ENCODE measurements at regions not wholly inside any gene's neighbourhood (a gene's known extent, or its start where the extent isn't known, plus 50 kb on each side); places are given as distances from the start of the nearest gene placed in this dataset.

DNA sequence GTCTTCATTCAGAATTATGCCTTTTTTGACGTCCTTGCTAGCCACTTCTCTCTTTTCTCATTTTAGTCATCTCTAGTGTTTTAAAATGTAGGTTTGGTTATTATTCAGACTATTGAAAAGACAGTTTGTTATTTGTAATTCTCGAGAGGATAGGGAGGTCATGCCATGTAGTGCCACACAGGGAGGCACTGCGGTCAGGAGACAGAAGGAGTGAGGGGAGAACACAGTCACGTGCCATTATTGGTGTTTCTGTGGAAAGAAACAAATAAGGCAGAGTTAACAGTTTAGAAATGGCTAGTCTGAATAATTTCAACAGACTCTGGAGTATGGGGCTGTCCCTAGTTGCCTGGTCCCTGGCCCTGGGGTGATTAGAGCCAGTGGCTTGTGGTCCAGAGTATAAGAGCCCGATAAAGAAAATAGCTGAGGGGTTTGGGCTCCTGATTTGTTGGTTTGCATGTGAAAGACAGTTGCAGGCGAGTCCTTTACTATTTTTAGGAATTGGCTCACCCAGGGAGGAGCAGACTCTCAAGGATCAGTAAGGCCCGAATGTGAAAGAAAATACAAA is 278.1 kb upstream of the SEL1L start:
- peaks cover 4% of the 10 kb centered on the region for H3K9me3 Mint-ChIP-seq
- no peak overlapping the region for H3K27ac Mint-ChIP-seq
- H3K4me3 Mint-ChIP-seq: no peak overlapping the region
- no peaks in the 10 kb centered on the region for H3K4me1 Mint-ChIP-seq (ENCODE audit: low read depth)
- no peaks in the 10 kb centered on the region for H3K36me3 Mint-ChIP-seq (ENCODE audit: low read depth)
- no peaks in the 10 kb centered on the region for H3K27me3 Mint-ChIP-seq (ENCODE audit: low read depth)

DNA sequence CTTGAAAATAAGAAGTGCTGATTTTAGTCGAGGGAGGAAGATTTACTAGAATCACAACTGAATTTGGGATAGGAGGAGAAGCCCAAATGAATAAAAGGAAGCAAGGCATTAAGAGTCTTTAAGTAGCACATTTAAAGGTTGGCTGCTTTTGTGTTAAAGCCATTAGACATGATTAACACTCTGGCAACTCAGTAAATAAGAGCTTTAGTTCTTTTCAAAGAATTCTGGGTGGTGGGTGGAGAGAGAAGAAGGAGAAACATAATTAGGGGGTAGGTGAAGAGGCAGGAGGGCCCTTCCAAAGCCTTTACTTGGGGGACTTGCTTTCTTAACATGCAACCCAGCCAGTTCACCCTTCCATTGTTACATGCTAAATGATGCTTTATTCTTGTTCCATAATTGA is 284.6 kb upstream of the SEL1L start:
- Mint-ChIP-seq H3K27me3 (ENCODE audit: low read depth) (no peaks in the 10 kb centered on the region), H3K36me3 (ENCODE audit: low read depth) (no peaks in the 10 kb centered on the region), H3K27ac (no peak overlapping the region), H3K4me3 (no peak overlapping the region), H3K4me1 (ENCODE audit: low read depth) (no peaks in the 10 kb centered on the region), H3K9me3 (peaks cover 3% of the 10 kb centered on the region)

DNA sequence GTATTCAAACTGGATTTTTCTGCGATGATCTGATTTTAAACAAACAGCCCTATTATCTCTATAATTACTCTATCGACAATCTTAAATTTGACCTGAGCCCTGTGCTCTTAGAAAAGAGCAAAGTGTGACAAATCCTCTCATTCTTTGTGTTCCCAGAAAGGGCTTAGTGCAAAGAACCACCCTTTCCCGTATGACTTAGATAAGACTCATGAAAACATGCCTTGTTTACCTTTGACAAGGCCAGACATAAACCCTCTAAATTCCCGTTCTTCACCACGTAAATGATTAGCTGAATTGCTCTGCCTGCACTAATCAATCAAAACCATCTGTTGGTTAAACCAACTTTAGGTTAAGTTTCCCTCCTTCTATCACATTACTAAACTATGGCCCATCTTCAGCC is 285.7 kb upstream of the SEL1L start:
- Mint-ChIP-seq H3K4me1 (ENCODE audit: low read depth) (no peaks in the 10 kb centered on the region), H3K36me3 (ENCODE audit: low read depth) (no peaks in the 10 kb centered on the region), H3K9me3 (peaks cover 3% of the 10 kb centered on the region), H3K4me3 (no peak overlapping the region), H3K27me3 (ENCODE audit: low read depth) (no peaks in the 10 kb centered on the region), H3K27ac (no peak overlapping the region)

DNA sequence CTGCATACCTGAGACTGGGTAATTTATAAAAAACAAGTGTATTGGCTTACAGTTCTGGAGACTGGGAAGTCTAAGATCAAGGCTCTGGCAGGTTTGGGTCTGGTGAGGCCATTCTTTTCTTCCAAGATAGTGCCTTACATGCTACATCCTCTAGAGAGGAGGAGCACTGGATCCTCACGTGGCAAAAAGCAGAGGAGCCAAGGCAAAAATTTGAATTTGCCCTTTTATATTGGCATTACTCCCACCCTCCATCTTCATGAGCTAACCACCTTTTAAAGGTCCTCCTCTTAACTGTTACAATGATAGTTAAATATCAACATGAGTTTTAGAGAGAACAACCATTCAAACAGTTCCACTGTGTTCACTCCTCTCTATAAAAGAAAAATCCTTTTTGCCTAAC is 286.3 kb upstream of the SEL1L start:
- no peaks in the 10 kb centered on the region for H3K4me1 Mint-ChIP-seq (ENCODE audit: low read depth)
- H3K36me3 Mint-ChIP-seq (ENCODE audit: low read depth): no peaks in the 10 kb centered on the region
- H3K27me3 Mint-ChIP-seq (ENCODE audit: low read depth): no peaks in the 10 kb centered on the region
- H3K4me3 Mint-ChIP-seq: no peak overlapping the region
- H3K9me3 Mint-ChIP-seq: peaks cover 3% of the 10 kb centered on the region
- H3K27ac Mint-ChIP-seq: no peak overlapping the region

DNA sequence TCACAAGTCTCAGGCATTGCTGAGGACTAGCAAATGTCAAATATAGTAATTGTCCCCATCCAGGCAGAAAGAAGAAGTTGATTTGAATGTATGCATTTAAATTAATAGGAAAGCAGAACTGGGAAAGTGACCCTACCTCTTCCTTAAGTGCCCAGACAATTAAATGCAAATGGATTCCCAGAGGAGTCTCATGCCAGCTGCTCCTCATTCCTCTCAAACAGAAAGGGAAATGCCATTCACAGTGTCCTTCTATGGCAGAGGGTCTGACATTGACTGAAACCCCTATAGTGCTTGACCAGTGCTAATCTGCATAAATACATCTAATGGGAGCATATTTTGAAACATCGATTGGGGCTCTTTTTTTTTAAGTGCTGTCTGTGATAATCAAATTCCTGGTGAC is 292.4 kb upstream of the SEL1L start:
- Mint-ChIP-seq H3K4me3 (no peak overlapping the region), H3K4me1 (ENCODE audit: low read depth) (no peaks in the 10 kb centered on the region), H3K27ac (no peak overlapping the region), H3K9me3 (peaks cover 12% of the 10 kb centered on the region), H3K27me3 (ENCODE audit: low read depth) (no peaks in the 10 kb centered on the region), H3K36me3 (ENCODE audit: low read depth) (no peaks in the 10 kb centered on the region)

GRCh38 chr14:81829447-81829846 is 295.8 kb upstream of the SEL1L start:
- no peaks in the 10 kb centered on the region for H3K36me3 Mint-ChIP-seq (ENCODE audit: low read depth)
- H3K4me3 Mint-ChIP-seq: no peak overlapping the region
- no peaks in the 10 kb centered on the region for H3K4me1 Mint-ChIP-seq (ENCODE audit: low read depth)
- H3K27ac Mint-ChIP-seq: no peak overlapping the region
- H3K27me3 Mint-ChIP-seq (ENCODE audit: low read depth): no peaks in the 10 kb centered on the region
- H3K9me3 Mint-ChIP-seq: peaks cover 12% of the 10 kb centered on the region

- no peaks in the 10 kb centered on the region for H3K4me1 Mint-ChIP-seq (ENCODE audit: low read depth)
- H3K9me3 Mint-ChIP-seq: peaks cover 22% of the 10 kb centered on the region
- no peak overlapping the region for H3K27ac Mint-ChIP-seq
- H3K36me3 Mint-ChIP-seq (ENCODE audit: low read depth): no peaks in the 10 kb centered on the region
- no peak overlapping the region for H3K4me3 Mint-ChIP-seq
- H3K27me3 Mint-ChIP-seq (ENCODE audit: low read depth): no peaks in the 10 kb centered on the region
Observed at GRCh38 chr14:81831128-81831820, 297.6 kb upstream of the SEL1L start.

- Mint-ChIP-seq H3K36me3 (ENCODE audit: low read depth) (no peaks in the 10 kb centered on the region), H3K4me3 (no peak overlapping the region), H3K9me3 (peaks cover 22% of the 10 kb centered on the region), H3K4me1 (ENCODE audit: low read depth) (no peaks in the 10 kb centered on the region), H3K27ac (no peak overlapping the region), H3K27me3 (ENCODE audit: low read depth) (no peaks in the 10 kb centered on the region)
Observed at GRCh38 chr14:81834308-81834707, 300.7 kb upstream of the SEL1L start.

DNA sequence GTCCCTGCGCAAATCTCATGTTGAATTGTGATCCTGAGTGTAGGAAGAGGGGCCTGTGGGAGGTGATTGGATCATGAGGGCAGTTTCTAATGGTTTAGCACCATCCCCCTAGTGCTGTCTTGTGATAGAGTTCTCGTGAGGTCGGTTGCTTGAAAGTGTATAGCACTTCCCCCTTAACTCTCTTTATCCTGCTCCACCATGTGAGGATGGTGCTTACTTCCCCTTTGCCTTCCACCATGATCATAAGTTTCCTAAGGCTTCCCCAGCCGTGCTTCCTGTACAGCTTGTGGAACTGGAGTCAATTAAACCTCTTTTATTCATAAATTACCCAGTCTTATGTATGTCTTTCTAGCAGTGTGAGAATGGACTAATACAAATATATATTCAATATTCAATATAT is 303.7 kb upstream of the SEL1L start:
- Mint-ChIP-seq H3K36me3 (ENCODE audit: low read depth) (no peaks in the 10 kb centered on the region), H3K27ac (no peak overlapping the region)

GRCh38 chr14:81839056-81839455 is 305.4 kb upstream of the SEL1L start:
- Mint-ChIP-seq H3K27ac (no peak overlapping the region), H3K4me1 (ENCODE audit: low read depth) (no peaks in the 10 kb centered on the region), H3K9me3 (peaks cover 24% of the 10 kb centered on the region), H3K4me3 (no peak overlapping the region), H3K27me3 (ENCODE audit: low read depth) (no peaks in the 10 kb centered on the region), H3K36me3 (ENCODE audit: low read depth) (no peaks in the 10 kb centered on the region)

More for the DNA sequence above, 303.7 kb upstream of the SEL1L start:
- no peak overlapping the region for H3K4me3 Mint-ChIP-seq
- H3K9me3 Mint-ChIP-seq: peaks cover 19% of the 10 kb centered on the region
- no peaks in the 10 kb centered on the region for H3K27me3 Mint-ChIP-seq (ENCODE audit: low read depth)
- no peaks in the 10 kb centered on the region for H3K4me1 Mint-ChIP-seq (ENCODE audit: low read depth)

GRCh38 chr14:81841346-81841745 is 307.7 kb upstream of the SEL1L start:
- no peaks in the 10 kb centered on the region for H3K27me3 Mint-ChIP-seq (ENCODE audit: low read depth)
- H3K4me3 Mint-ChIP-seq: no peak overlapping the region
- H3K9me3 Mint-ChIP-seq: peaks cover 14% of the 10 kb centered on the region
- no peaks in the 10 kb centered on the region for H3K4me1 Mint-ChIP-seq (ENCODE audit: low read depth)
- no peak overlapping the region for H3K27ac Mint-ChIP-seq
- H3K36me3 Mint-ChIP-seq (ENCODE audit: low read depth): no peaks in the 10 kb centered on the region

GRCh38 chr14:81849714-81850113 is 316.1 kb upstream of the SEL1L start:
- Mint-ChIP-seq H3K9me3 (peaks cover 17% of the 10 kb centered on the region), H3K27me3 (ENCODE audit: low read depth) (no peaks in the 10 kb centered on the region), H3K36me3 (ENCODE audit: low read depth) (no peaks in the 10 kb centered on the region), H3K4me1 (ENCODE audit: low read depth) (no peaks in the 10 kb centered on the region), H3K4me3 (no peak overlapping the region), H3K27ac (no peak overlapping the region)

- peaks cover 36% of the 10 kb centered on the region for H3K9me3 Mint-ChIP-seq
- H3K4me3 Mint-ChIP-seq: no peak overlapping the region
Observed at GRCh38 chr14:81855007-81855406, 321.4 kb upstream of the SEL1L start.

DNA sequence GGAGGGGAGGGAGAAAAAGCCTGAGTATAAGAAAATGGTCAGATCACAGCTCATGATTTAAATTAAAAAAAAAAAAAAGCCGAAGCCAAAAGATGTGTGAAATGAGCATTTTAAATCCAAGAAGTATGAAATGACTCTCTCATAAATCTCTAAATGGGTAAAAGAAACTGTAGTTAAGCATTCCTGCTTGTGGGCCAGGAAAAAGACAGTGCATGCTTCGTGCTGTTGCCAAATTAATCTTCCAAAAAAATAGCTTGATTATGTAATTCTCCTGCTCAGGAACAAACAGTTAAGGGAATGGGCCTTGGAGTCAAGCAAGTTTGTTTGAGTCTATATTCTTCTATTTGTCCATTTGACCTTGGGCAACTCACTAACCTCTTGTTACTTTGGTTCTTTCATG is 325.4 kb upstream of the SEL1L start:
- no peaks in the 10 kb centered on the region for H3K4me1 Mint-ChIP-seq (ENCODE audit: low read depth)
- H3K27me3 Mint-ChIP-seq (ENCODE audit: low read depth): no peaks in the 10 kb centered on the region
- H3K27ac Mint-ChIP-seq: no peak overlapping the region
- H3K4me3 Mint-ChIP-seq: no peak overlapping the region
- H3K9me3 Mint-ChIP-seq: peaks cover 33% of the 10 kb centered on the region
- no peaks in the 10 kb centered on the region for H3K36me3 Mint-ChIP-seq (ENCODE audit: low read depth)

More at GRCh38 chr14:81855007-81855406, 321.4 kb upstream of the SEL1L start:
- no peaks in the 10 kb centered on the region for H3K36me3 Mint-ChIP-seq (ENCODE audit: low read depth)
- H3K4me1 Mint-ChIP-seq (ENCODE audit: low read depth): no peaks in the 10 kb centered on the region
- H3K27ac Mint-ChIP-seq: no peak overlapping the region
- no peaks in the 10 kb centered on the region for H3K27me3 Mint-ChIP-seq (ENCODE audit: low read depth)

GRCh38 chr14:81868172-81868571 is 334.5 kb upstream of the SEL1L start:
- Mint-ChIP-seq H3K27ac (no peak overlapping the region), H3K4me3 (no peak overlapping the region), H3K36me3 (ENCODE audit: low read depth) (no peaks in the 10 kb centered on the region), H3K9me3 (peaks cover 11% of the 10 kb centered on the region), H3K27me3 (ENCODE audit: low read depth) (no peaks in the 10 kb centered on the region), H3K4me1 (ENCODE audit: low read depth) (no peaks in the 10 kb centered on the region)
